Peyer's patch (tissue), 4 donors: ENCODE measurements at regions not wholly inside any gene's neighbourhood (a gene's known extent, or its start where the extent isn't known, plus 50 kb on each side); places are given as distances from the start of the nearest gene placed in this dataset.

Source experiments
- CTCF ChIP-seq, 6 experiments: fragments of 450-650 bp in 4 of 6; fragments of 200-600 bp in 2 of 6; sonication (generic) in 1 of 6; IDR thresholded peaks; one replicate each; pipeline ENCODE4 v1.5.1; 2017 to 2019; ENCODE audit warnings: antibody characterized with exemption in 6 of 6, mild to moderate bottlenecking in 3 of 6, moderate library complexity in 1 of 6
- POLR2A ChIP-seq, 2 donors: fragments of 450-650 bp; IDR thresholded peaks; one replicate each; pipeline ENCODE4 v1.5.1; 2017; ENCODE audit warnings: antibody characterized with exemption in 2 of 2, mild to moderate bottlenecking in 2 of 2, moderate library complexity in 2 of 2

DNA sequence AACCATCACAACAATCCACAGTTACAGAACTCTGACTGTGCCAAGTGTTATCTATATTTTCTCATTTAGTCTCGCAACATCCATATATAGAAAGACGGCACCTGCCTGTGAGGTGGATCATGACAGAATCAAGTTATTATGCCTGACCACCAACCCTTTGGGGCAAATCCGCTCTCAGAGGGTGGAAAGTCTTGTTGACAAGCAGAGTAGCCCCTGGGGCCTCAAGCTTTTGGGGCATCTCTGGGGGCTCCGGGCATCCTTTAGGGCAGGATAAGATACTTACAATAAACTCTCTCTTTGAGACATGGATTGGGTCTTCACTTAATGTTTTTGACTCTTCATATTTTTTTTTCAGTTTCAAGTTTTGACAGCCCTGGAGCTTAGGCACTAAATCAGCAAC, 150.5 kb upstream of the NAV2 start:
- TF ChIP-seq CTCF (IDR thresholded peaks at IDR 0.05), result no peak
- no peak for TF ChIP-seq POLR2A (IDR thresholded peaks at IDR 0.05)
